ENCODE measurements at regions not wholly inside any gene's neighbourhood (a gene's known extent, or its start where the extent isn't known, plus 50 kb on each side); places are given as distances from the start of the nearest gene placed in this dataset.

- no peak overlapping the region for H3K4me2 ChIP-seq (ENCODE audit: low read depth, low read length)
- H2AFZ ChIP-seq (ENCODE audit: low read length): no peak overlapping the region
- no peaks in the 10 kb centered on the region for H3F3A ChIP-seq (ENCODE audit: insufficient read depth, low read length)
- H3K4me1 ChIP-seq (ENCODE audit: low read length): no peaks in the 10 kb centered on the region
- H3K27ac ChIP-seq (ENCODE audit: low read length): no peak overlapping the region
- TF ChIP-seq EZH2 (optimal IDR thresholded peaks at IDR 0.05; ENCODE audit: low read depth, low read length) (no peak), CTCF (IDR thresholded peaks at IDR 0.05; ENCODE audit: low read length) (no peak), EZH2phosphoT487 (IDR thresholded peaks at IDR 0.05; ENCODE audit: low read length) (no peak)
- no peaks in the 10 kb centered on the region for H3K79me2 ChIP-seq (ENCODE audit: low read length)
- H3K9ac ChIP-seq (ENCODE audit: low read length): no peak overlapping the region
- H3K36me3 ChIP-seq (replicated peaks; ENCODE audit: insufficient read depth, low read length): no peaks in the 10 kb centered on the region
- no peaks in the 10 kb centered on the region for H3K9me2 ChIP-seq (replicated peaks; ENCODE audit: insufficient read depth, low read length)
- no peak overlapping the region for H3K4me3 ChIP-seq (ENCODE audit: low read length)
- no peaks in the 10 kb centered on the region for H3K27me3 ChIP-seq (replicated peaks; ENCODE audit: insufficient read depth, low read length)
- DNase-seq: no peak
- no peaks in the 10 kb centered on the region for H3K9me3 ChIP-seq (replicated peaks; ENCODE audit: insufficient read depth, low read length)
- H4K20me1 ChIP-seq (ENCODE audit: insufficient read depth, low read length): no peaks in the 10 kb centered on the region
These were observed 180.2 kb downstream of the TFAP2B start for GRCh38 chr6:50998905-50999304.

GRCh38 chr6:51001399-51001798, 182.7 kb downstream of the TFAP2B start:
- Histone ChIP-seq H4K20me1 (ENCODE audit: insufficient read depth, low read length) (no peaks in the 10 kb centered on the region), H3K79me2 (ENCODE audit: low read length) (no peaks in the 10 kb centered on the region), H3K4me1 (ENCODE audit: low read length) (no peaks in the 10 kb centered on the region), H3K9me2 (replicated peaks; ENCODE audit: insufficient read depth, low read length) (no peaks in the 10 kb centered on the region), H2AFZ (ENCODE audit: low read length) (no peak overlapping the region), H3F3A (ENCODE audit: insufficient read depth, low read length) (no peaks in the 10 kb centered on the region), H3K9ac (ENCODE audit: low read length) (no peak overlapping the region), H3K27me3 (replicated peaks; ENCODE audit: insufficient read depth, low read length) (no peaks in the 10 kb centered on the region), H3K9me3 (replicated peaks; ENCODE audit: insufficient read depth, low read length) (no peaks in the 10 kb centered on the region), H3K4me2 (ENCODE audit: low read depth, low read length) (no peak overlapping the region), H3K36me3 (replicated peaks; ENCODE audit: insufficient read depth, low read length) (no peaks in the 10 kb centered on the region), H3K27ac (ENCODE audit: low read length) (no peak overlapping the region), H3K4me3 (ENCODE audit: low read length) (no peak overlapping the region)
- no peak for TF ChIP-seq EZH2phosphoT487 (IDR thresholded peaks at IDR 0.05; ENCODE audit: low read length)
- no peak for TF ChIP-seq CTCF (IDR thresholded peaks at IDR 0.05; ENCODE audit: low read length)
- no peak for TF ChIP-seq EZH2 (optimal IDR thresholded peaks at IDR 0.05; ENCODE audit: low read depth, low read length)
- DNase-seq: no peak

- no peak for DNase-seq
These were observed 185.7 kb downstream of the TFAP2B start for GRCh38 chr6:51004380-51004779.

More at GRCh38 chr6:51004380-51004779, 185.7 kb downstream of the TFAP2B start:
- no peak overlapping the region for H2AFZ ChIP-seq (ENCODE audit: low read length)
- TF ChIP-seq EZH2 (optimal IDR thresholded peaks at IDR 0.05; ENCODE audit: low read depth, low read length) (no peak), EZH2phosphoT487 (IDR thresholded peaks at IDR 0.05; ENCODE audit: low read length) (no peak), CTCF (IDR thresholded peaks at IDR 0.05; ENCODE audit: low read length) (no peak)
- no peak overlapping the region for H3K9ac ChIP-seq (ENCODE audit: low read length)
- H4K20me1 ChIP-seq (ENCODE audit: insufficient read depth, low read length): no peaks in the 10 kb centered on the region
- no peaks in the 10 kb centered on the region for H3K9me2 ChIP-seq (replicated peaks; ENCODE audit: insufficient read depth, low read length)
- no peak overlapping the region for H3K4me2 ChIP-seq (ENCODE audit: low read depth, low read length)
- H3K27ac ChIP-seq (ENCODE audit: low read length): no peak overlapping the region
- H3K9me3 ChIP-seq (replicated peaks; ENCODE audit: insufficient read depth, low read length): no peaks in the 10 kb centered on the region
- no peak overlapping the region for H3K4me3 ChIP-seq (ENCODE audit: low read length)
- H3K36me3 ChIP-seq (replicated peaks; ENCODE audit: insufficient read depth, low read length): no peaks in the 10 kb centered on the region
- no peaks in the 10 kb centered on the region for H3K79me2 ChIP-seq (ENCODE audit: low read length)
- H3K27me3 ChIP-seq (replicated peaks; ENCODE audit: insufficient read depth, low read length): no peaks in the 10 kb centered on the region
- H3F3A ChIP-seq (ENCODE audit: insufficient read depth, low read length): no peaks in the 10 kb centered on the region
- H3K4me1 ChIP-seq (ENCODE audit: low read length): no peaks in the 10 kb centered on the region
